ENCODE measurements at regions not wholly inside any gene's neighbourhood (a gene's known extent, or its start where the extent isn't known, plus 50 kb on each side); places are given as distances from the start of the nearest gene placed in this dataset.

DNA sequence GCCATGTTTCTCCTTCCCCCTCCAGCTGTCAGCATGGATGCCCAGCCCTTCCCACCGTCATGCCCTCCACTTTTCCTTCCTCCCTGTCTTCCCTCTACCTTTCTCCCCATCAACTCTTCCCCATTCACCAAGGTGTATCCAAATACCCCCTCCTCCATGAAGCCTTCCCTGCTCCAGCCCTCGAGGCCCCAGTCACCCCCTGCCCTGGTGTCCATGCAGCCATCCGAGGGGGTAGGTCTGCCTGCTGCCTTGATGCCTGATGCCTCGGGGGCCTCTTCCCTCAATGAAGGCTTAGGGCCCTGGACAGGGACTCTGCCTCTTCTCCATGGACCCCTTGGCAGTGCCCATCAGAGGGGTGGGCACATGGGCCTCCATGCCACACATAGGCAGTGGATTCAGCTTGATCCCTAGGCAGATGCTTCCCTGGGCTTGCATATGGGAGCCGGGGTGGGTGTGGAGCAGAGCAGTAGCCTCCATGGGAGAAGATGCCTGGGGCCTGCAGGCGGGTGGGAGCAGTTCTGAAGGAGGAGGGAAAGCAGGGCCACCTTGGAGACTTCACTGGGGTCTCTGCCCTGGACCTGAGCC is 795.8 kb downstream of the BRD1 start:
- no peak for TF ChIP-seq CTCF (IDR thresholded peaks at IDR 0.05)
- TF ChIP-seq POLR2A (IDR thresholded peaks at IDR 0.05) = no peak

Data from adrenal gland (tissue), 5 donors.